KG1 (cell line): ENCODE measurements at regions not wholly inside any gene's neighbourhood (a gene's known extent, or its start where the extent isn't known, plus 50 kb on each side); places are given as distances from the start of the nearest gene placed in this dataset.
"Not testable (repeated sequence)": the region's sequence is repeated elsewhere in the genome, so short reads cannot be mapped to it uniquely, and the experiment has no call there.

Source experiments
- DNase-seq: peaks from one replicate; lab custom pipeline; 2025; lab: John Stamatoyannopoulos, UW

DNA sequence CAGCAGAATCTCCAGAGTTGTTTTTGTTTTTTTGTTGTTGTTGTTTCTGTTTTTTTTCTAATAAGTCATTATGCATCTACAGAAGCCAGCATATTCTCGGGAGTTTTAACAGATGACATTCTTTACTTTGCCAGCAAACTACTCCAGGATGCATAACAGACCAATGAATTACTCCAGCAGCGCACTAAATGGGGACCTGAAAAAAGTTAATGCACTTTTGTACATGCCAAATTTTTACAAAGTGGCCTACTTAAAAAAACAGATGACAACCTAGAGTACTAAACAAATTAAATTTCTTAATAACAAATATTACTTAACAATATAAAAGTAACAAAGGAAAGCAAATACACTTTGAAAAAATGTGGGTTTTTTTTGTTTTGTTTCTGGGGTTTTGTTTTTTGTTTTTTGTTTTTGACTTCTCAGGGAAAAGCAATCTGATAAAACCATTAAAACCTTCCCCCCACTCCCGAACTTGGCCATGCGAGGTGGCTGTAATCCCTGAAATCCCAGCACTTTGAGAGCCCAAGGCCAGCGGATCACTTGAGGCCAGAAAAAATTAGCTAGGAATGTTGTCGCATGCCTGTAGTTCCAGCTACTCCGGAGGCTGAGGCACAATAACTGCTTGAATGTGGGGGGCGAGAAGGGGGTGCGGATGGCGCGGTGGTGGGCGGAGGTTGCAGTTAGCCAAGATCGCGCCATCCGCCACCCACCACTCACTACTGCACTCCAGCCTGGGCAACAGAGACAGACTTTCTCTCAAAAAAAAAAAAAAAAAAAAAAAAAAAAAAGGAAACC lies 352.4 kb downstream of the CETN3 start:
- DNase-seq = no peak

DNA sequence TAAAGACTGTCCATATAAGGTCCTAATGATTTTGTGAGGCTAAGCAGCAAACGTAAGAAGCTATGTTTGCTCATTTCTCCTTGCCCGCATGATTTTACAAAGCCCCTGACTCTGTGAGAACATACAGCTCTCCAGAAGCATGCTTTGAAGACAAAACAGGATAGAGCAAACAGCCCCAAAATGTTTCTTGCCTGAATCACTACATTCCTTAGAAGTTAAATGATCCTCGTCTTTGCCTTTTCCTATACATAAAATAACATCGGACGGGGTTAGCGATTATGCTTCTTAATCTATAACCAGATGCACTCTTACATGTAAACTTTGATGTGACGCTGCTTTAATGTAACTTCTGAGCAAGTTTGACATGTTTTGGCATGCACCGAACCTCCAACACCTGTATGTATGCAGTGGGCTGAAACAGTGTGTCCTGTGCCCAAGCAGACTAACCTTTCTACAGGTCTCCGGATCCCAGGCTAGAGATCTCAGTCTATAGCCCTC lies 353.7 kb downstream of the CETN3 start:
- DNase-seq = no peak

DNA sequence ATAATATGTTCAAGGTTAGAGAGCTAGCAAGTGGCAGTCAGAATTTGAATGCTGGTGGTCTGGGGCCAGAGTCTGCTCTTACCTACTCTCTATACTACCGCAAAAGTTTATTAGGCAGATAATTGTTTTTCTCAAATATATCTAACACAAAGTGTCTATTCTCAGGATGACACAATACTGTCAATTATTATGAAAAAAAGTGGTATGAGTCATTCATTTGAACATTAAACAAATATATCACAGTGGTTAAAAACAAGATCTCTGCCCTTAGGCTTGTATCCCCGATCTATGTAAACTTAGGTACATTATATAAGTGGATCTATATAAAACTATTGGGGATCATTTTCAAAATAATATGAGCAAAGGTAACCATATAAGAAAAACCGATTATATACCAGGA lies 354.9 kb downstream of the CETN3 start:
- no peak for DNase-seq

DNA sequence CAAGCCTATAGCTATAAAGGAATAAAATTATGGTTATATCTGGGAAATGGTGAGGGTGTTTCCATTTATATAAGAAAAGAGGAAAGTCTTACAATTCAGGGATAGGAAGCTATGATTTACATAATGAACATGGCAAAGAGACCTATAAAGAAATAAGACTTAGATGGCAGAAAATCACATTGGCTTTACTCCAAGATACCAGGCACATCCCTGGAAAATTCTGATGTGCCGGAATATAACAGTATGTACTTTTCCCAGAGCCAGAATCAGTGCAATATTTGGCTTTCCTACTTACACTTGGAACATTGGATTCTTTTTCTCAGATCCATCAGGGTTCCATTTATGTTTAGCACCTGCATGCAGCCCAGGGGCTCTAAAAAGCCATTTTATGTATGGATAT lies 357.8 kb downstream of the CETN3 start:
- no peak for DNase-seq

DNA sequence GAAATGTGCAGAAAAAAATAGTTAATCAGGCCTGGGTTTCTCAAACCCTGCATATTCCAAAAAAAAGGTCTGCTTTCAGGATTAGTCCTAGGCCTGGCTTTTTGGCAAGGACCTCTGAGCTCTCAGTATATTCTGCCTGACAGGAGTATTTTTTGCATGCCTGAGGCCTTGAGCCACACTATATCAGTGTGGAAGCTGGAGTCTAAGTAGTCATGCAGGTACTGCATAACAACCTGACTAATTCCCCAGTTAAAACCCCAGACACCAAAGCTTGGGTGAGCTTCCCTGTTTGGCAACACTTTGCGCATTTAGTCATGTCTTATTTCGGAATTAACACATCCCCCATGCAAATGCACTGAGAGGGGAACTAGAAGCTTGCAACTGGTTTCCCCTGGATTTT lies 359.5 kb downstream of the CETN3 start:
- no peak for DNase-seq

DNA sequence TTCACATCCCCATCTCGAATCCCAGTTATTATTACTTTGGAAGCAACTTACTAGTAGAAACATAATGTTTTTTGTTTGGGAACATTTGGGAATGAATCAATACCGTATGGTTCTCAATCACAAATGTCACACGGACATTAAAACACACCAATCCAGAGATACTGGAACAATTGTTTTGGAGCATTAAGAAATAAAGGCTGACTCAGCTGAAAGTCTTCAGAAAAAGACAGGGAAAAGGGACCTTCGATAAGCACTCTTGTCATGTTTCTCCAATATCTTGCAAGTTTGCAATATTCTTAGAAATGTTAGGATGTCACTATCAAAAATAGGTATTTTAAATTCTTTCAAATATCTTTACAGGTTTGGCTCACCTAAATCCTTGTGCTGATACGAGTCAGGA lies 362.4 kb downstream of the CETN3 start:
- no peak for DNase-seq

DNA sequence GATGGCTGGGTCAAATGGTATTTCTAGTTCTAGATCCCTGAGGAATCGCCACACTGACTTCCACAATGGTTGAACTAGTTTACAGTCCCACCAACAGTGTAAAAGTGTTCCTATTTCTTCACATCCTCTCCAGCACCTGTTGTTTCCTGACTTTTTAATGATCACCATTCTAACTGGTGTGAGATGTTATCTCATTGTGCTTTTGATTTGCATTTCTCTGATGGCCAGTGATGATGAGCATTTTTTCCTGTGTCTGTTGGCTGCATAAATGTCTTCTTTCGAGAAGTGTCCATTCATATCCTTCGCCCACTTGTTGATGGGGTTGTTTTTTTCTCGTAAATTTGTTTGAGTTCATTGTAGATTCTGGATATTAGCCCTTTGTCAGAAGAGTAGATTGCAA lies 369.5 kb downstream of the CETN3 start:
- DNase-seq = not testable (repeated sequence)

DNA sequence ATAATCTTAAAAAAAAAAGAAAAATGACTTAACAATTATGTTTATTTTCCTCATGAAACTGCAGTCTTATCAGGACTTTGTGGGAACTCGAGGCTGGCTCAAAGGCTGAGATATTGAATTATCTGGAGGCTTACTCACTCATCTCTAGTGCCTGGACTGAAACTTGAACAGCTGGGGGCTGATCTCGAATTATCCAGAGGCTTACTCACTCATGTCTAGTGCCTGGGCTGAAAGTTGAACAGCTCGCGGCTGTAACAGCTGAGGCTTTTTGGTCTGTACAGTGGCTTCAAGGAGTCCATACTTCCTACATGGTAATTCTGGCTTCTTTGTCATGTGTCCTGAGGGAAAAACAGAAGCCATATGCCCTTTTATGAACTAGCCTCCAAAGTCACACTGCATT lies 371.9 kb downstream of the CETN3 start:
- no peak for DNase-seq

DNA sequence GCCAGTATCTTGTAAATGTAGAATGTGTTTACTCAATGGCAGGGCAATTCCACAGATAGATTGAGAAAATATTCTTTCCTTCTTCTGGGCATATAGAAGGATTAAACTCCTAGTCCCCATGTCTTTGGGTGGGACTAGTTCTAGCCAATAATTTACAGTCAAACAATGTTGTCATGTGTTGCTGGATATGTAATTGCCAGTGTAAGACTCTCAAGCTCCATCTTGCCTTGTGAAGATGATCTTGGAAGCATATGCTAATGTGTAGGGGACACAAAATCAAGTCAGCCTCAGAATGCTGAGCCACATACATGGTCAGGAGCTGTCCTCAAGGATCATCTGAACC lies 386.9 kb downstream of the CETN3 start:
- DNase-seq = no peak

DNA sequence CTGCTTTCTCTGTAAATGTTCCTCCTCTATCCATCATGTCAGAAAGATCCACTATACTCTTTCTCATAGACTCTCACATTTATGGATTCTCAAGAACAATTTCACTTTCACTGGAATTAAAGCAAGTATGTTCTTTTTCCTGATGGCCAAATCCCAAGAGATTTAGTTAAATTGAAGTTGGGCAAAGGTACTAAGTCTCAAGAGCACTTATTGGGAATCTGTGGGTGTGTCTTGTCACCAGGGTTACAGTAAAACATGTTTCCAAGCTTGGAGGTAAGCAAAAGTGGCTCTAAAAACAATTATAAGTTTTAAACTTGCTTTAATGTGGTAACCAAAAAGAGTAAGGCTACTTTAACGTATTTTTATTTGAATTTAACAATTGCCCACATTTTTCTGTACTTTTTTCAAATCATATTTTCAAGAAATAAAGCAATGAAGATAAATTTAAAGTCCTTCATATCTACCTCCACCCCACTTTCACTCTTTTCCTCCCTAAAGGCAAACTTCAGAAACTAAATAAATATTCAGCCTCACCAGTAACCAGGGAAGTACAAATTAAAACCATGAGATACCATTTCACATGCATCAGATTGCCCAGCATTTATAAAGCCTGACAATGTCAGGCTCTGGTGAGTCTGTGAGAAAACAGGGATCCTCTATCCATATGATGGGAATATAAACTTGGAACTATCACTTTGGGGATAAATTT lies 387.4 kb downstream of the CETN3 start:
- DNase-seq = no peak

DNA sequence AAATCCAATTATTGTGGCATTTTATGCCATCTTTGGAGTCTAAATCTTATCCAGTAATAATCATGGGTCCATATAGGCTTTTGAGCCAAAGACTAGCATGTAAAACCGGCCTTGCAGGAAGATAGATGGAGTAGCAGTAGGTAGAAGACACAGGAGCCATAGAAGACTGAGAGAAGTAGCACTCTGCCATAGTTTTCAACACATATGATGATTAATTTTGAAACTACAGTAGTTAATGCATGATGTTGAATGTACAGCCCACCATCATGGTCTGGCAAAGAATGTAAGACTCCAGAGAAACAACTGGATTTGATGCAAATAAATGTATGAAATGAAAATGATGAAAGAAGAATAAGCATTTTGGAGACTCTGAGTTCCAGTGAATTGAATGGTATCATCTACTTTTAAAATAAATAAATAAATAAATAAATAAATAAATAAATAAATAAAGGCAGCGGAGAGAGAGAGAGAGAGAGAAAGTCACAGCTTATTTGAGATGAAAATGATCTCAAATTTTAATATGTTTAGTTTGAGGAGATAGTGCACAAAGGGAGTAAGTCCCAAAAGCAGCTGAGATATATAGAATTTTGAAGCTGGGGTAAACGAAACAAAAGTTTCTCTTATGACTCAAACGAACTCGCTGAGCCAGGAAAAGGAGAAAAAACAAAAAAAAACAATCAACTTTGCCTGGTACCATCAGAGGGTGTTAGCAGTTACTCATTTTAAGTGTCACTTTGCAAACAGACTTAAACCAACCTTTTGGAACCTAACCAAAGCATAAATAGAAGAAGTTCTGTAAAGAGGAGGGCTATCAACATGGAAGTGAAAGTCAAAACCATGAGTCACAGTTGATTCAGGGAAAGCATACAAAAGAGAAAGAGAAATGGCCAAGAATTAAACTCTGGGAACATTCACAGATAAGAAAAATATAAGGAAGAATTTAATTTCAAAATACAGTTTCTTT lies 388.7 kb downstream of the CETN3 start:
- DNase-seq = no peak

DNA sequence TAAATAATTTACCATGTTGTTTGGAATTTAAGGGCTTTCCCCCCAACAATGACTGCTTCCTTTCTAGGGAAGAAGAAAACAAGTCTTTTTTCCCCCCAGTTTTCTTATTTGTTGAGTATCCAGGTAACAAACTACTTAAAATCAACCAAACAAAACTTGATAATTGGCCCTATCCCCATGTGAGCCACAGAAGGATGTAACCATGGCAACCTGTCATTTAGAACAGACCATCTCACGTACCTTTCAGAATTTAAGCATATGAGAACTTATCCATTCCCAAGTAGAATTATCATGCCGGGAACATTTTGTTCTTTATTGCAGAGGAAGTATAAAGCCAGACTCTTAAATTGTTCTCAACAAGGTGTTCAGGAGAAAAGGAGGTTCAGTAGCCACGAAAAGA lies 392.3 kb downstream of the CETN3 start:
- DNase-seq = no peak

DNA sequence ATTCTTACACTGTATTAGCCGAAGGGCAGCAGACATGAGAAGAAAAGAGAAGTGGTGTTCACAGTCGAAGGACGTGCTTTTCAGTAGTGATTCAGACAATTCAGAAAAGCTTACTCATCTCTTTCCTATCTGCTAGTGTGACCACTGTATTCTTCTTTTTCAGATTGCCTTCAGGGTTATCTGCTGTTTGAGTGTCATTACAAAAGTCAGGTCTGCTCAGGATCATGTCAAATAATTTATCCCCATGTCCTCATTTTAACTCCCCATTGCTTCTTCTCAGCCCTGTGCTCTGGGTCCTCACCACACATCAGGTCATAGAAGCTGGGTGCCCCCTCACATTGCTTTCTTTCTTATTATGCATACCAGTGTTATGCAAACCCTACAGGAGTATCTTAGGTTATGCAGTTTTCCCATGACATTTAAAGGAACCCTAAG lies 394.0 kb downstream of the CETN3 start:
- DNase-seq = no peak

DNA sequence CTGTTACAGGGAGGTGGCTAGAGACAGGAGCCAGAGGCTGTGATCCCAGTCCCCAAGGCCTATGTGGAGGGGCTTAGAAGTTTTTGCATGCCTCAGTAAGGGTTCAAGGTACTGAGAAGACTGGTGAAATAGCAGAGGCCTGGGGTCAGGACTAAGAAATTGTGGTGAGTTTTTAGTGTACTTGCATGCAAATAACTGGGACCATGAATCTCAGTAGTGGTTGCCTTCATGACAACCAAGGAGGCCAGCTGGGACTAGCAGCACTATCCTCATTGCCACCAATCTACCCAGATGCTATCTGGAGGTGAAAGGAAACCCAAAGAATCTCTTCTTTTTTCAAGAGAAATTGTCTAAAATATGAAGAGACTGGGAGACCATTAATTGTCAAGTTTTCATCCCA lies 395.1 kb downstream of the CETN3 start:
- no peak for DNase-seq

DNA sequence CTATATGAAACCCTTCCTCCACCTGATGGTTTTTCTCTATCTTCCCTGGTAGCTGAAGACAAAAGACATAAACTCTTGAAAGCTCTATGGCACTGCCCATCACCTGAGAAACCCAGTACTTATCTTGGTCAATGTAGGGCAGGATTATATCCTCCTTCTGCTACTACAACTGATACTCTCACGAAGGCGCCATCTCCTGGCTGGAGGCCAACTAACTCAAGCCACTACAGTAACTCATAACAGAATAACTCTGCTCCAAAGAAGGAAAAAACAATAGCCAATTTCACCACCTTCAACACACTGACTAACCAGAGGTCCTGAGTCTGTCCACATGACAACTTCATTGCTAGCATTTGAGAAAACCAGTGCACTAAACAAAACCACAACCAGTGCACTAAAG lies 409.2 kb downstream of the CETN3 start:
- no peak for DNase-seq

DNA sequence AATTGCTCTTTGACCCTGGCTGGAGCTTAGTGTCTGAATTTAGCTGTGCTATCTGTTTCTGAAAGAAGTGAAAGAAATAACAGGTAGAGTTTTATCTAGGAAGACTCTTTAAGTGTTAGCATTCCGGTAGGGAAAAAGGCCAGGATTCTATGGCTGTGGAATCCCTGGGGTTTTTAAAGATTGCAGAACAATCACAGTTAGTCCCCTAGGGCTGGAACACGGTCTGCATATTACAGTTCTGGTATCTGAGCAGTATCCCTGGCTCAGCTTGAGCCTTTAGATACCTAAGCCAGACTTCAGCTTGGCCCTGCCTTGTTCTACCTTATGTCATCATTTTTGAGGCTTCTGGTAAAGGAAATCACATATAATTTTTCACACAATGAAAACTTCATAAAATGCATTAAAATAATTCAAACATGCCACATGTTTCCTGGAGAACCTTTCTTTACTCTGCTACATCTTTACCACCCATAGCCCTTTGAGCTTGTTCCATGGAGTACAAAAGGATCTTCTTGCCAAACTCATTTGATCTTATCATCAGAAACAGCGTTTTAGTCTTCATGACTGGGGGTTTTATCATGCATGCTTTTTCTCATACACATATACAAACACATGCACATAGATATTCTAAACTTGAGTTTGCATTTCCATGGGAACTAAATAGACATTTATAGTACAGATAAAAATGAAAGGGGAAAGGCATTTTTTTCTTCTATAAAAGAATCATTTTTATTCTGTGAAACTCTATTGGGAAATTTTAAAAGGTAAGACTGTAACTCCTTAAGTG lies 410.8 kb downstream of the CETN3 start:
- DNase-seq = no peak

DNA sequence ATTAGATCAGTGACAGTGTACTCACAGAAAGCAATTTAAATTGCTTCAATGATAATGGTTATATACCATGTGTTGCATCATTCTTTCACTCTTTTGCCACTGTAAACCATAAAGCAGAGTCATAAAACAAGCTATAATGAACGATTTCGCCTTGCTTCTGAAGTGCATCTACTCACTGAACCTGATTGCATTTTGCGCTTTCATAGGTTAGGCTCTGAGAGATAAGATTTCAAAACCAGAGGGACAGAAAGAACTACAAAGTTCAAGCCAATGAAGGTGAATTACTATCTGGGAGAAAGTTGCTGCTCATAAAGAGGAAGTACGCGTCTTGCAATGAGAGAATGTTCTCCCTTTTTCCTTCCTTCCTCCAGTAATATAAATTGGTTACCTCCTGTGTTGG lies 412.7 kb downstream of the CETN3 start:
- DNase-seq = no peak

DNA sequence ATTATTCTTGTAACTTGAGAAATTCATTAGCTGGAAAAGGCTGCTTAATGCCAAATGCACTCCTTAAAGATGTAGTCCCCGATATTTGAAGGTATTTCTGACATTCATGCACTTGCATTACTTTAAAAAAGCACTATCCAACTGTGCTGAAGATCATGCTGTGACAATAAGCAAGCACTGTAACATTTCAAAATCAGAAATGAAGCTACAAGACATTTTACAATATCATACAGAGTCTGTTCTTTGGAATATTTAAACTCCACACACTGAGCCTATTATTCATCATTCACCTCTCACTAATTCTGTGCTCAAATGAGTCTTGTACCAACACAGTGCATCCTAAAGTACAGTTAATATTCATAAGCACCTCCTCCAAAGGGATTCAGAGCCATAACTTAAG lies 413.2 kb downstream of the CETN3 start:
- DNase-seq = no peak

DNA sequence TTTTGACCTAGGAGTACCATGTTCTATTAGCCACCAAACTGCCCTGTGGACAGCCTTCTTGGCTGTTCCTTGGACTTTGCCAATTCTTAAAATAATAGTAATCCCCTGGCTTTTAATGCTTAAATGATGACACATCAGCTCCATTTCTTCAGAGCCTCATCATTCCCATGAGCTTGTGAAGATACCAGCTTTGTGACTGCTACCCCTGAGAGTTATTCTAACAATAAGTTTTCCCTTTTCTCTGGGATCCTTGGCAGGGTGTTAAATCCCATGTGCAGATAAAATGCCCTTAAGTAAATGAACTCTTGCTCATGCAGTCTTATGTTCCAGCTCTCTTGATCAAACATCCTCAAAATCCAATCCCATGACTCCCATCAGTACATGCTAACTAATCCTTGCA lies 415.3 kb downstream of the CETN3 start:
- DNase-seq = no peak

DNA sequence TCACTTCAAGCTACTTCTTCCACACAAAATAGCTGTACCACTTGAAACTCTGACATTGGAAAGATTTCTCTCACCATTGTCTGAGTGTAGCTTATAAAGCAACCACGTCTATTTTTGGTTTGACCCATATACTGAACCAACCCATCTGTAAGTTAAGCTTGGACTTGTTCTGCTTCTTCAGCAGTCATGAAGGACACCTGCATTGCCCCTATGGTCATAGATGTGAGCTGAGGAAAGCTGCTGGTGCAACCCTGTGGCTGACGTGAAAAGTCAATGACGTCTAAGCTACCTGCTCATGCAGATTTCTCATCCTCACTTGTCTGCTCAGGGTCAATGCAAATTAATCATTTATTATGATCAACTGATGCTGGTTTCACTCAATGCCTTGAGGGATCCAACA lies 417.4 kb downstream of the CETN3 start:
- no peak for DNase-seq

DNA sequence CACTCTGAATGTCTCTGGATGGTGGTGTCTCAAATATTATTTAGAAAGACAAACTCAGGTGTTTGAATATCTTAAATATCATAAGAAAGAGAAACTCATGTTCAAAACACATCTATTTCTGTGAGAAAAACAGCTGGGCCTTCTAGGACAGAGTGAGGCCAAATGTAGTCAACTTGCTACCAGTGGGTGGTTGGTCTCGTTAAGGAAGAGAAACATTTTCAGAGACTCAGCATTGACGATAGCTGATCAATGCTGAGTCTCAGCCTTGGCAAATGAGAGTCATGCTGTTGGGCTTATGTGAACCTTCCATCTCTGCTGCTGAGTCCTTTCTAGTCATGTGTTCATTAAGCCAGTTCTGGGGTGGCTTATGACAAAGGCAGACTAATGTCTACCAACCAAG lies 418.0 kb downstream of the CETN3 start:
- no peak for DNase-seq

DNA sequence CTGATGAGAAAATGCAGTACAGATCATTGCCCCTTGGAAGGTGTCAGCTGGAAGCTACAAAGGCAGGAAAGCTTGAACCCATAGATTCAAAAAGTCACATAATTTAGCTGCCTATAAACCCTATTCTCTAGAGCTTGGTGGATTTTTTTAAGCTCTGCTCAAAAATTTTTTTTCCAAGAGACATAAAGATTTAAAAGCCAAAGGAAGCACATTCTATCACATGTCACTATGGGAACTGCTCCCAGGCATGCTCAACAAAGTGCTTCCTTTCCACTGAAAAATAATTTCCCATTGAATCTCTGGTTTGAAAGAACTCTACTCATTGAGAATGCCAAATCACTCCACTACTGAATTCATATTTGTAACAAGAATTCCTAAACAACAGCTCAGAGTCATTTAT lies 419.8 kb downstream of the CETN3 start:
- no peak for DNase-seq
